ENCODE measurements at regions not wholly inside any gene's neighbourhood (a gene's known extent, or its start where the extent isn't known, plus 50 kb on each side); places are given as distances from the start of the nearest gene placed in this dataset.

- peak overlapping the region; percentile 39 for H3K27ac Mint-ChIP-seq
- DNase-seq = peak; percentile 72
- Histone ChIP-seq H3K4me1 (ENCODE audit: control insufficient read depth, insufficient read depth, low read length) (no peaks in the 10 kb centered on the region), H3K27me3 (ENCODE audit: control insufficient read depth, insufficient read depth, low read length, poor library complexity, severe bottlenecking) (no peaks in the 10 kb centered on the region), H3K27ac (ENCODE audit: low read depth, low read length) (no peak overlapping the region), H3K9me3 (ENCODE audit: control insufficient read depth, low read length) (peaks cover 12% of the 10 kb centered on the region), H3K4me3 (ENCODE audit: low read length) (no peak overlapping the region), H3K9ac (ENCODE audit: extremely low read depth, low read length, poor library complexity, severe bottlenecking) (no peak overlapping the region), H3K36me3 (ENCODE audit: control insufficient read depth, insufficient read depth, low read length) (no peaks in the 10 kb centered on the region)
- H3K4me1 Mint-ChIP-seq = no peaks in the 10 kb centered on the region
- no peaks in the 10 kb centered on the region for H3K36me3 Mint-ChIP-seq (ENCODE audit: low read depth)
- TF ChIP-seq CTCF (conservative IDR thresholded peaks at IDR 0.05) = no peak
- H3K9me3 Mint-ChIP-seq = peaks cover 3% of the 10 kb centered on the region
- H3K4me3 Mint-ChIP-seq = no peak overlapping the region
- 76 to 100% methylated on average over 2 to 5 of the region's 5 CpGs for WGBS, 2 experiments (ENCODE audit: insufficient coverage in 1 of 2, insufficient read length in 1 of 2)
- no peaks in the 10 kb centered on the region for H3K27me3 Mint-ChIP-seq (ENCODE audit: insufficient read depth)
These were observed 284.6 kb upstream of the RARB start for GRCh38 chr3:25143356-25144025.

GRCh38 chr3:25144430-25144829 is 283.6 kb upstream of the RARB start:
- peaks cover 5% of the 10 kb centered on the region for H3K9me3 ChIP-seq (ENCODE audit: control insufficient read depth, low read length)
- no peaks in the 10 kb centered on the region for H3K9me3 Mint-ChIP-seq
- H3K27ac ChIP-seq (ENCODE audit: low read depth, low read length) = no peak overlapping the region
- no peak overlapping the region for H3K4me3 ChIP-seq (ENCODE audit: low read length)
- TF ChIP-seq CTCF (conservative IDR thresholded peaks at IDR 0.05) = no peak
- H3K4me3 Mint-ChIP-seq = no peak overlapping the region
- no peak overlapping the region for H3K27ac Mint-ChIP-seq
- no peaks in the 10 kb centered on the region for H3K4me1 Mint-ChIP-seq
- no peaks in the 10 kb centered on the region for H3K4me1 ChIP-seq (ENCODE audit: control insufficient read depth, insufficient read depth, low read length)
- no peaks in the 10 kb centered on the region for H3K36me3 ChIP-seq (ENCODE audit: control insufficient read depth, insufficient read depth, low read length)
- H3K9ac ChIP-seq (ENCODE audit: extremely low read depth, low read length, poor library complexity, severe bottlenecking) = no peak overlapping the region
- H3K27me3 ChIP-seq (ENCODE audit: control insufficient read depth, insufficient read depth, low read length, poor library complexity, severe bottlenecking) = no peaks in the 10 kb centered on the region
- H3K27me3 Mint-ChIP-seq (ENCODE audit: insufficient read depth) = no peaks in the 10 kb centered on the region
- H3K36me3 Mint-ChIP-seq (ENCODE audit: low read depth) = no peaks in the 10 kb centered on the region
- no peak for DNase-seq
- WGBS, 2 experiments (ENCODE audit: insufficient coverage in 1 of 2, insufficient read length in 1 of 2) = 80 to 90% methylated on average over 1 to 3 of the region's 4 CpGs

- Mint-ChIP-seq H3K9me3 (no peaks in the 10 kb centered on the region), H3K27ac (no peak overlapping the region), H3K4me1 (no peaks in the 10 kb centered on the region), H3K4me3 (no peak overlapping the region), H3K27me3 (ENCODE audit: insufficient read depth) (no peaks in the 10 kb centered on the region), H3K36me3 (ENCODE audit: low read depth) (no peaks in the 10 kb centered on the region)
- H3K4me3 ChIP-seq (ENCODE audit: low read length) = no peak overlapping the region
- WGBS, 2 experiments (ENCODE audit: insufficient coverage in 1 of 2, insufficient read length in 1 of 2) = 80 to 100% methylated on average over 1 of the region's 1 CpG
- H3K9ac ChIP-seq (ENCODE audit: extremely low read depth, low read length, poor library complexity, severe bottlenecking) = no peak overlapping the region
- DNase-seq = no peak
- H3K4me1 ChIP-seq (ENCODE audit: control insufficient read depth, insufficient read depth, low read length) = no peaks in the 10 kb centered on the region
- H3K27ac ChIP-seq (ENCODE audit: low read depth, low read length) = no peak overlapping the region
- H3K27me3 ChIP-seq (ENCODE audit: control insufficient read depth, insufficient read depth, low read length, poor library complexity, severe bottlenecking) = no peaks in the 10 kb centered on the region
- no peaks in the 10 kb centered on the region for H3K9me3 ChIP-seq (ENCODE audit: control insufficient read depth, low read length)
- TF ChIP-seq CTCF (conservative IDR thresholded peaks at IDR 0.05) = no peak
- H3K36me3 ChIP-seq (ENCODE audit: control insufficient read depth, insufficient read depth, low read length) = no peaks in the 10 kb centered on the region
These were observed 282.9 kb upstream of the RARB start for GRCh38 chr3:25145176-25145575.

All from endodermal cell (in vitro differentiated cells).